Spleen (tissue), 7 donors: ENCODE measurements at regions not wholly inside any gene's neighbourhood (a gene's known extent, or its start where the extent isn't known, plus 50 kb on each side); places are given as distances from the start of the nearest gene placed in this dataset.

ENCODE experiments used
- CTCF ChIP-seq, 11 experiments: fragments of 200-600 bp in 7 of 11; fragments of 450-650 bp in 4 of 11; sonication (generic) in 4 of 11; IDR thresholded peaks in 8 of 11; conservative IDR thresholded peaks in 3 of 11; 1 replicate in 7 of 11; 2 replicates in 4 of 11; pipeline versions ENCODE4 v1.4.0 to v1.8.0; 2016 to 2021; ENCODE audit warnings: antibody characterized with exemption in 11 of 11, inconsistent platforms in 4 of 11, mild to moderate bottlenecking in 1 of 11
- POLR2AphosphoS5 ChIP-seq, 3 donors: sonication (generic); formaldehyde crosslinking; IDR thresholded peaks; one replicate each; pipeline ENCODE4 v1.5.1; 2017; ENCODE audit warnings: antibody characterized with exemption in 3 of 3
- donor health status: DM: no; HTN: no; CAD: no; lungs with moderate emphysema.
- donor health status: DM: no; HTN: no; CAD: no.
- donor health status: DM: no; HTN: no; CAD: no.

GRCh38 chr6:14194483-14194882, 76.9 kb downstream of the CD83 start:
- TF ChIP-seq CTCF (IDR thresholded peaks at IDR 0.05 in 8 of 11, conservative IDR thresholded peaks at IDR 0.05 in 3 of 11) (no peak), POLR2AphosphoS5 (IDR thresholded peaks at IDR 0.05) (no peak)
